Liver (tissue), 8 donors: ENCODE measurements at regions not wholly inside any gene's neighbourhood (a gene's known extent, or its start where the extent isn't known, plus 50 kb on each side); places are given as distances from the start of the nearest gene placed in this dataset.

Source experiments
- DNase-seq: peaks from one replicate; pipeline ENCODE4 v3.0.0-alpha.2; 2017; ENCODE audit warnings: low spot score
- H3K27ac ChIP-seq, 2 donors: one replicate each; pipeline ENCODE4 v1.7.0; 2013; ENCODE audit warnings: inconsistent platforms in 2 of 2, low read length in 2 of 2, control low read depth in 1 of 2, low read depth in 1 of 2, mild to moderate bottlenecking in 1 of 2
- H3K27me3 ChIP-seq, 4 donors: one replicate each; pipeline versions ENCODE4 v1.6.1 to v1.7.0; 2013; ENCODE audit warnings: low read length in 3 of 4, inconsistent platforms in 1 of 4, mild to moderate bottlenecking in 1 of 4, moderate library complexity in 1 of 4; ENCODE audit not compliant: control insufficient read depth in 4 of 4, insufficient read depth in 4 of 4
- H3K36me3 ChIP-seq, 4 donors: one replicate each; pipeline versions ENCODE4 v1.6.1 to v1.7.0; 2013; ENCODE audit warnings: low read length in 3 of 4, mild to moderate bottlenecking in 3 of 4, low read depth in 1 of 4, moderate library complexity in 1 of 4; ENCODE audit not compliant: control insufficient read depth in 4 of 4, insufficient read depth in 3 of 4
- H3K4me1 ChIP-seq, 4 donors: one replicate each; pipeline versions ENCODE4 v1.6.1 to v1.7.0; 2013; ENCODE audit warnings: low read length in 3 of 4, mild to moderate bottlenecking in 3 of 4, moderate library complexity in 1 of 4; ENCODE audit not compliant: control insufficient read depth in 4 of 4, insufficient read depth in 4 of 4
- H3K4me3 ChIP-seq, 3 donors: one replicate each; pipeline versions ENCODE4 v1.6.1 to v1.7.0; 2013; ENCODE audit warnings: low read length in 3 of 3, control low read depth in 1 of 3, low read depth in 1 of 3, mild to moderate bottlenecking in 1 of 3
- H3K9ac ChIP-seq, 2 donors: one replicate each; pipeline ENCODE4 v1.7.0; 2013; ENCODE audit warnings: low read length in 2 of 2, mild to moderate bottlenecking in 2 of 2, moderate library complexity in 2 of 2, control low read depth in 1 of 2, low read depth in 1 of 2
- H3K9me3 ChIP-seq, 4 donors: one replicate each; pipeline versions ENCODE4 v1.6.1 to v1.7.0; 2013; ENCODE audit warnings: low read length in 3 of 4; ENCODE audit not compliant: control insufficient read depth in 4 of 4
- ATF3 ChIP-seq: IDR thresholded peaks from 2 replicates; pipeline ENCODE4 v1.6.1; 2016; ENCODE audit warnings: antibody characterized with exemption
- CTCF ChIP-seq: fragments of 150-350 bp; IDR thresholded peaks from 2 replicates; pipeline ENCODE4 v1.5.1; 2017; ENCODE audit warnings: improper control_type of control experiment, low read depth, low read length; ENCODE audit not compliant: missing input control
- EGR1 ChIP-seq, 2 donors: IDR thresholded peaks; 2 replicates each; pipeline ENCODE4 v1.6.1; 2016 to 2018; ENCODE audit warnings: antibody characterized with exemption in 2 of 2, low read depth in 2 of 2
- FOXA1 ChIP-seq: IDR thresholded peaks from 2 replicates; pipeline ENCODE4 v1.6.1; 2016; ENCODE audit warnings: antibody characterized with exemption
- FOXA2 ChIP-seq: IDR thresholded peaks from 2 replicates; pipeline ENCODE4 v1.6.1; 2016; ENCODE audit warnings: antibody characterized with exemption
- GABPA ChIP-seq, 2 donors: IDR thresholded peaks in 1 of 2; conservative IDR thresholded peaks in 1 of 2; 2 replicates each; pipeline ENCODE4 v1.6.1; 2016; ENCODE audit warnings: antibody characterized with exemption in 2 of 2, mild to moderate bottlenecking in 1 of 2, moderate library complexity in 1 of 2
- HNF4A ChIP-seq, 2 donors: conservative IDR thresholded peaks; 2 replicates each; pipeline ENCODE4 v1.6.1; 2016; ENCODE audit warnings: antibody characterized with exemption in 2 of 2, mild to moderate bottlenecking in 2 of 2
- HNF4G ChIP-seq: IDR thresholded peaks from 2 replicates; pipeline ENCODE4 v1.6.1; 2016; ENCODE audit warnings: antibody characterized with exemption
- JUND ChIP-seq, 2 donors: IDR thresholded peaks; 2 replicates each; pipeline ENCODE4 v1.6.1; 2016; ENCODE audit warnings: antibody characterized with exemption in 2 of 2
- MAX ChIP-seq: IDR thresholded peaks from 2 replicates; pipeline ENCODE4 v1.6.1; 2016; ENCODE audit warnings: antibody characterized with exemption
- NR2F2 ChIP-seq: IDR thresholded peaks from 2 replicates; pipeline ENCODE4 v1.6.1; 2016; ENCODE audit warnings: antibody characterized with exemption
- RAD21 ChIP-seq, 2 donors: IDR thresholded peaks; 2 replicates each; pipeline ENCODE4 v1.6.1; 2016; ENCODE audit warnings: antibody characterized with exemption in 2 of 2, mild to moderate bottlenecking in 2 of 2
- REST ChIP-seq: IDR thresholded peaks from 2 replicates; pipeline ENCODE4 v1.6.1; 2016; ENCODE audit warnings: antibody characterized with exemption, mild to moderate bottlenecking
- RXRA ChIP-seq, 2 donors: IDR thresholded peaks; 2 replicates each; pipeline ENCODE4 v1.6.1; 2017 to 2018; ENCODE audit warnings: antibody characterized with exemption in 2 of 2, mild to moderate bottlenecking in 1 of 2
- SP1 ChIP-seq: IDR thresholded peaks from 2 replicates; pipeline ENCODE4 v1.6.1; 2018; ENCODE audit warnings: antibody characterized with exemption, mild to moderate bottlenecking
- TAF1 ChIP-seq: conservative IDR thresholded peaks from 2 replicates; pipeline ENCODE4 v1.6.1; 2016; ENCODE audit warnings: antibody characterized with exemption, mild to moderate bottlenecking
- YY1 ChIP-seq: IDR thresholded peaks from 2 replicates; pipeline ENCODE4 v1.6.1; 2016; ENCODE audit warnings: antibody characterized with exemption, mild to moderate bottlenecking
- ZBTB33 ChIP-seq: IDR thresholded peaks from 2 replicates; pipeline ENCODE4 v1.6.1; 2016; ENCODE audit warnings: antibody characterized with exemption
- WGBS: extraction: QIAGEN DNeasy Blood & Tissue Kit; methylation state at CpG from one replicate; pipeline ENCODE4 v1.1.7; 2013; 5-methylcytosine and 5-hydroxymethylcytosine counted together
- donor health status: healthy.
- donor health status: healthy.
- donor health status: healthy.
- donor health status: healthy.
- donor health status: healthy.

- TF ChIP-seq ZBTB33, result no peak
- TF ChIP-seq ATF3, result no peak
- TF ChIP-seq GABPA (IDR thresholded peaks at IDR 0.05 in 1 of 2, conservative IDR thresholded peaks at IDR 0.05 in 1 of 2), result no peak
- TF ChIP-seq TAF1, result no peak
- TF ChIP-seq EGR1 (IDR thresholded peaks at IDR 0.05; ENCODE audit: low read depth in 2 of 2), result no peak
- no peak for TF ChIP-seq FOXA2
These were observed 124.8 kb downstream of the MAP3K7 start (continued) for GRCh38 chr6:90462102-90462501.

- TF ChIP-seq MAX, result no peak
- TF ChIP-seq FOXA2, result no peak
- TF ChIP-seq CTCF, result no peak
- TF ChIP-seq RAD21 (IDR thresholded peaks at IDR 0.05), result no peak
- no peak for TF ChIP-seq HNF4A (conservative IDR thresholded peaks at IDR 0.05)
- TF ChIP-seq EGR1 (IDR thresholded peaks at IDR 0.05; ENCODE audit: low read depth in 2 of 2), result no peak
- TF ChIP-seq GABPA (IDR thresholded peaks at IDR 0.05 in 1 of 2, conservative IDR thresholded peaks at IDR 0.05 in 1 of 2), result no peak
- no peak for TF ChIP-seq NR2F2
- no peak for TF ChIP-seq RXRA (IDR thresholded peaks at IDR 0.05)
- TF ChIP-seq YY1, result no peak
- TF ChIP-seq FOXA1, result no peak
- TF ChIP-seq HNF4G, result no peak
- no peak for TF ChIP-seq SP1
- Histone ChIP-seq H3K9me3 (no peaks in the 10 kb centered on the region), H3K4me3 (no peak overlapping the region), H3K36me3 (no peaks in the 10 kb centered on the region), H3K27me3 (no peaks in the 10 kb centered on the region), H3K27ac (no peak overlapping the region), H3K4me1 (no peaks in the 10 kb centered on the region), H3K9ac (no peak overlapping the region)
- 86% methylated on average over 3 of the region's 3 CpGs for WGBS
- DNase-seq, result no peak
These were observed 125.5 kb downstream of the MAP3K7 start for GRCh38 chr6:90461383-90461782.

- no peak for DNase-seq
- Histone ChIP-seq H3K36me3 (no peaks in the 10 kb centered on the region), H3K4me1 (no peaks in the 10 kb centered on the region), H3K27ac (no peak overlapping the region), H3K4me3 (no peak overlapping the region), H3K9me3 (no peaks in the 10 kb centered on the region), H3K27me3 (no peaks in the 10 kb centered on the region), H3K9ac (no peak overlapping the region)
- 79% methylated on average over 5 of the region's 5 CpGs for WGBS
- no peak for TF ChIP-seq YY1
- no peak for TF ChIP-seq RXRA (IDR thresholded peaks at IDR 0.05)
- no peak for TF ChIP-seq JUND (IDR thresholded peaks at IDR 0.05)
- TF ChIP-seq GABPA (IDR thresholded peaks at IDR 0.05 in 1 of 2, conservative IDR thresholded peaks at IDR 0.05 in 1 of 2), result no peak
- TF ChIP-seq NR2F2, result no peak
- TF ChIP-seq FOXA1, result no peak
- TF ChIP-seq SP1, result no peak
- no peak for TF ChIP-seq ZBTB33
- no peak for TF ChIP-seq REST
- TF ChIP-seq TAF1, result no peak
- no peak for TF ChIP-seq MAX
- no peak for TF ChIP-seq ATF3
- TF ChIP-seq RAD21 (IDR thresholded peaks at IDR 0.05), result no peak
- no peak for TF ChIP-seq FOXA2
These were observed 126.8 kb downstream of the MAP3K7 start for GRCh38 chr6:90460051-90460450.
